ENCODE measurements at regions not wholly inside any gene's neighbourhood (a gene's known extent, or its start where the extent isn't known, plus 50 kb on each side); places are given as distances from the start of the nearest gene placed in this dataset.

GRCh38 chr6:40098774-40099173, 164.5 kb upstream of the MOCS1 start:
- Histone ChIP-seq H3K36me3 (replicated peaks in 1 of 2; ENCODE audit: insufficient read depth in 1 of 2, low read depth in 2 of 2) (no peaks in the 10 kb centered on the region), H3K27me3 (no peaks in the 10 kb centered on the region), H3K4me3 (no peak overlapping the region), H3K4me1 (no peaks in the 10 kb centered on the region), H3K27ac (no peak overlapping the region), H3K9me3 (no peaks in the 10 kb centered on the region)
- DNase-seq (no peak), ATAC-seq (no peak)
- TF ChIP-seq, protein P1, sequence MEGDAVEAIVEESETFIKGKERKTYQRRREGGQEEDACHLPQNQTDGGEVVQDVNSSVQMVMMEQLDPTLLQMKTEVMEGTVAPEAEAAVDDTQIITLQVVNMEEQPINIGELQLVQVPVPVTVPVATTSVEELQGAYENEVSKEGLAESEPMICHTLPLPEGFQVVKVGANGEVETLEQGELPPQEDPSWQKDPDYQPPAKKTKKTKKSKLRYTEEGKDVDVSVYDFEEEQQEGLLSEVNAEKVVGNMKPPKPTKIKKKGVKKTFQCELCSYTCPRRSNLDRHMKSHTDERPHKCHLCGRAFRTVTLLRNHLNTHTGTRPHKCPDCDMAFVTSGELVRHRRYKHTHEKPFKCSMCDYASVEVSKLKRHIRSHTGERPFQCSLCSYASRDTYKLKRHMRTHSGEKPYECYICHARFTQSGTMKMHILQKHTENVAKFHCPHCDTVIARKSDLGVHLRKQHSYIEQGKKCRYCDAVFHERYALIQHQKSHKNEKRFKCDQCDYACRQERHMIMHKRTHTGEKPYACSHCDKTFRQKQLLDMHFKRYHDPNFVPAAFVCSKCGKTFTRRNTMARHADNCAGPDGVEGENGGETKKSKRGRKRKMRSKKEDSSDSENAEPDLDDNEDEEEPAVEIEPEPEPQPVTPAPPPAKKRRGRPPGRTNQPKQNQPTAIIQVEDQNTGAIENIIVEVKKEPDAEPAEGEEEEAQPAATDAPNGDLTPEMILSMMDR (IDR thresholded peaks at IDR 0.05): no peak
- no peak for TF ChIP-seq POLR2A (IDR thresholded peaks at IDR 0.05)
- 81 to 89% methylated on average over 3 of the region's 3 CpGs for WGBS, 2 donors
- intact Hi-C loops (cut with DNase I): no loop called here

DNA sequence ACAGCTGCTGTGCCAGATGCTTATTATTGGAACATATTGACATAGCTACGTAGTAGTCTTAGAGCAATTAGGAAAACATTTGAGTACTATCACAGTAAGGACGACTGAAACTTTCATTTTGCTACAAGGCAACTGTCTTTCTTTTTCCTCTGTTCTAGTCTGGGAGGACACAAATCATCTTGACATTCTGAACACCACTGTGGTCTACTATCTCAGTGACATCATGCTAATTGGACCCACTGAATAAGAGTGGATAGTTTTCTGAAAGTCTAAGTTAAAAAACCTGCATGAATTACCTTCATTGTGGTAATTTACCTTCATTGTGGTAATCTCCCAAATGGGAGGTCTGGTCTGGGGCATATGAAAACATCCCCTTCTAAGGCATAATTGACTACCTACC, 163.3 kb upstream of the MOCS1 start:
- DNase-seq (no peak), ATAC-seq (no peak)
- Histone ChIP-seq H3K27me3 (no peaks in the 10 kb centered on the region), H3K4me1 (no peaks in the 10 kb centered on the region), H3K27ac (no peak overlapping the region), H3K9me3 (no peaks in the 10 kb centered on the region), H3K36me3 (replicated peaks in 1 of 2; ENCODE audit: insufficient read depth in 1 of 2, low read depth in 2 of 2) (no peaks in the 10 kb centered on the region), H3K4me3 (no peak overlapping the region)
- 61 to 65% methylated on average over 2 of the region's 2 CpGs for WGBS, 2 donors
- intact Hi-C loops (cut with DNase I): no loop called here
- TF ChIP-seq, protein P1 (IDR thresholded peaks at IDR 0.05): no peak
- TF ChIP-seq POLR2A (IDR thresholded peaks at IDR 0.05): no peak

DNA sequence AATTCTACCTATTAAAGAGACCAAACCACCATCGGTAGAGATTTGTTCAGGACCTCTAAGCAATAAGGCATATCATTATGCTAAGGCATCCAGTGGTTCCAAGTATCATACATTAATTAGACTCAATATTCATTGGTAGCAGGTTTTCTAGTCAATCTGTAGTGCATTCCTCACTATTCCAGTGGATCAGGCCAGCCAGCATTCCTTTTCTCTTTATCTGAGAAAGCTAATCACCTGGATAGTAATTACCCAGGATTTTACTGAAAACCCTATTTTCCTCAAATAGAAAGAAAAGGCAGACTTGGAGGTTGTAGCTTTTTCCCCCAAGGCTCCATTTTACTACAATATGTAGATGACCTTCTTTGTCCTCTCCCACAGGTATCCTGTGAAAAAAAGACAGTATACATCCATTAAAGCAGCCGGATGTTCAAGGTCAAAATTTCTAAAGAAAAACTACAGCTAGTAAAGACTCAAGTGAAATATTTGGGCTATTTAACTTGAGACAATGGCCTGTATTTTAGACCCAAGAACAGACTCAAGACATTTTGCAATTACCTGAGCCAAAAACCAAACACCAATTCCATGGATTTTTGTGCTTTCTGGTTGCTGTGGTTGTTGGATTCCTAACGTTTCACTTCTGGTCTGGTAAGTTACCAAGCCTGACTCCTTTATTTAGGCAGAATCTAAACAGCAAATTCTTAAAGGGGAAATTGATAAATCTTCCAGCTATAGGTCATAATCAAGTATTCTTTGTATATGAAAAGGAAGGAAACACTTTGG, 149.1 kb upstream of the MOCS1 start:
- 67 to 79% methylated on average over 3 of the region's 3 CpGs for WGBS, 2 donors
- no peaks in the 10 kb centered on the region for H3K9me3 ChIP-seq
- H3K36me3 ChIP-seq (replicated peaks in 1 of 2; ENCODE audit: insufficient read depth in 1 of 2, low read depth in 2 of 2): no peaks in the 10 kb centered on the region
- peaks cover 18% of the 10 kb centered on the region for H3K4me1 ChIP-seq
- TF ChIP-seq, protein P1 (IDR thresholded peaks at IDR 0.05): no peak
- no peak for TF ChIP-seq POLR2A (IDR thresholded peaks at IDR 0.05)
- DNase-seq (no peak), ATAC-seq (no peak)
- H3K27ac ChIP-seq: no peak overlapping the region
- H3K27me3 ChIP-seq: no peaks in the 10 kb centered on the region
- intact Hi-C loops (cut with DNase I): no loop called here
- no peak overlapping the region for H3K4me3 ChIP-seq

DNA sequence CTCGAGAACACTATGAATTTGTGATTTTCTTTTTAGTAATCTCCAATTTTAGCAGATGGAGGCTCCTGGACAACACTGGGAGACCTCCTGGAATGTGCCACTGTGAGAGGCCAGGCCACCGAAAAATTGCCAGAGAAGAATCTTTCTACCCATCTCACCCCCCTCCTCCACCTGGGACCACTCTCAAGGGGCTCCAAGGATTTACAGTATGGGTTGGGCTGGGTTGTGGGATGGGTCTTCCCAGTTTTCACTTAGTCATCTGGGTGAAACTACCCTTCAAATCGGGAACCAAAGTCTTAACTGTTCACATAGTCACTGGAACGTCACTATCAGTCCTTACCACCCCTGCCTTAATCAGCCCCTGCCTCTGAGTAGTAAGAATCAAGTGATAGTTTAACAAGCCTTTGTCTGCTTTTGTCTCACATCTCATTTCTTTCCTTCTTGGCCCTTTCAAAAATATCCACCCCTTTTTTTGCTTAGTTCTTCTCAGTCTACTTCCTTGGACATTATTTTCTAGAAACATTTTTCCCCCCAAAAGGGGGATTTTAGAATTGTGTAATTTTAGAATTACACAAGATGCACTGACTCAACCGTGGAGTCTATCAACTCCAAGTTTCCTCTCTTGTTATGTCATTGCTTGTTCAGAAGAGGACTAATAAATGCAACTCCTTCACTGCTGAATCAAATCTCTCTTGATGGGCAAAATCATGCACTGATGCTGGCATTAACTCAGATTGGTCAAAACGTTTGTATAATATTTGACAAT, 148.2 kb upstream of the MOCS1 start:
- no peak for TF ChIP-seq POLR2A (IDR thresholded peaks at IDR 0.05)
- TF ChIP-seq, protein P1 (IDR thresholded peaks at IDR 0.05): no peak
- ATAC-seq (no peak), DNase-seq (no peak)
- WGBS, 2 donors: 70 to 75% methylated on average over 6 of the region's 6 CpGs
- Histone ChIP-seq H3K27me3 (no peaks in the 10 kb centered on the region), H3K36me3 (replicated peaks in 1 of 2; ENCODE audit: insufficient read depth in 1 of 2, low read depth in 2 of 2) (no peaks in the 10 kb centered on the region), H3K4me3 (no peak overlapping the region), H3K4me1 (peaks cover 13% of the 10 kb centered on the region), H3K9me3 (no peaks in the 10 kb centered on the region), H3K27ac (no peak overlapping the region)
- intact Hi-C loops (cut with DNase I): no loop called here
